HUDEP-2 (cell line): ENCODE measurements at regions not wholly inside any gene's neighbourhood (a gene's known extent, or its start where the extent isn't known, plus 50 kb on each side); places are given as distances from the start of the nearest gene placed in this dataset.

Experiments
- DNase-seq, 76 experiments: peaks; one replicate each; lab custom pipeline; 2025; ENCODE audit not compliant: unreplicated experiment in 76 of 76; lab: John Stamatoyannopoulos, UW

GRCh38 chr12:111201495-111202236 lies 167.2 kb downstream of the PHETA1 start:
- no peak for DNase-seq

- no peak for DNase-seq
Observed at GRCh38 chr12:111201036-111201435, 167.9 kb downstream of the PHETA1 start.

- no peak for DNase-seq
Observed at GRCh38 chr12:111197376-111197944, 171.4 kb downstream of the PHETA1 start.

- no peak for DNase-seq
Observed at GRCh38 chr12:111196532-111196931, 172.4 kb downstream of the PHETA1 start.

- no peak for DNase-seq
Observed at GRCh38 chr12:111195316-111195715, 173.6 kb downstream of the PHETA1 start.

GRCh38 chr12:111194703-111195051 lies 174.2 kb downstream of the PHETA1 start:
- DNase-seq, result no peak

GRCh38 chr12:111193977-111194702 lies 174.8 kb downstream of the PHETA1 start:
- no peak for DNase-seq

- DNase-seq, result no peak
Observed at GRCh38 chr12:111193496-111193895, 175.4 kb downstream of the PHETA1 start.

GRCh38 chr12:111193067-111193466 lies 175.8 kb downstream of the PHETA1 start:
- no peak for DNase-seq

GRCh38 chr12:111192647-111193046 lies 176.2 kb downstream of the PHETA1 start:
- DNase-seq, result no peak

GRCh38 chr12:111190741-111191526 lies 178.0 kb downstream of the PHETA1 start:
- no peak for DNase-seq

GRCh38 chr12:111189792-111190191 lies 179.1 kb downstream of the PHETA1 start:
- DNase-seq, result no peak

GRCh38 chr12:111188436-111188835 lies 180.5 kb downstream of the PHETA1 start:
- DNase-seq, result no peak

- no peak for DNase-seq
Observed at GRCh38 chr12:111186347-111186746, 182.5 kb downstream of the PHETA1 start.

GRCh38 chr12:111185889-111186227 lies 183.0 kb downstream of the PHETA1 start:
- DNase-seq, result no peak

GRCh38 chr12:111185206-111185888 lies 183.5 kb downstream of the PHETA1 start:
- DNase-seq, result no peak

- DNase-seq, result no peak
Observed at GRCh38 chr12:111184161-111184560, 184.7 kb downstream of the PHETA1 start.

GRCh38 chr12:111183094-111183493 lies 185.8 kb downstream of the PHETA1 start:
- no peak for DNase-seq

GRCh38 chr12:111182382-111182781 lies 186.5 kb downstream of the PHETA1 start:
- DNase-seq, result no peak

GRCh38 chr12:111181143-111181726 lies 187.7 kb downstream of the PHETA1 start:
- no peak for DNase-seq
